Stomach smooth muscle (tissue), 2 donors: ENCODE measurements at regions not wholly inside any gene's neighbourhood (a gene's known extent, or its start where the extent isn't known, plus 50 kb on each side); places are given as distances from the start of the nearest gene placed in this dataset.

Experiments
- H3K27ac ChIP-seq: one replicate; pipeline ENCODE4 v1.7.0; 2013; ENCODE audit warnings: mild to moderate bottlenecking, low read length, inconsistent platforms
- H3K27me3 ChIP-seq, 2 donors: one replicate each; pipeline ENCODE4 v1.7.0; 2013; ENCODE audit warnings: low read length in 2 of 2; ENCODE audit not compliant: insufficient read depth in 2 of 2, control insufficient read depth in 1 of 2
- H3K36me3 ChIP-seq, 2 donors: one replicate each; pipeline ENCODE4 v1.7.0; 2013; ENCODE audit warnings: low read length in 2 of 2; ENCODE audit not compliant: control insufficient read depth in 2 of 2, insufficient read depth in 2 of 2
- H3K4me1 ChIP-seq: one replicate; pipeline ENCODE4 v1.7.0; 2013; ENCODE audit warnings: low read length; ENCODE audit not compliant: control insufficient read depth, insufficient read depth
- H3K4me3 ChIP-seq, 2 donors: one replicate each; pipeline ENCODE4 v1.7.0; 2013; ENCODE audit warnings: low read length in 2 of 2
- H3K9ac ChIP-seq, 2 donors: one replicate each; pipeline ENCODE4 v1.7.0; 2013; ENCODE audit warnings: low read length in 2 of 2, mild to moderate bottlenecking in 1 of 2
- H3K9me3 ChIP-seq, 2 donors: one replicate each; pipeline ENCODE4 v1.7.0; 2013; ENCODE audit warnings: low read length in 2 of 2; ENCODE audit not compliant: control insufficient read depth in 2 of 2
- donor health status: healthy.
- donor health status: Pancreatic carcinoma.

DNA sequence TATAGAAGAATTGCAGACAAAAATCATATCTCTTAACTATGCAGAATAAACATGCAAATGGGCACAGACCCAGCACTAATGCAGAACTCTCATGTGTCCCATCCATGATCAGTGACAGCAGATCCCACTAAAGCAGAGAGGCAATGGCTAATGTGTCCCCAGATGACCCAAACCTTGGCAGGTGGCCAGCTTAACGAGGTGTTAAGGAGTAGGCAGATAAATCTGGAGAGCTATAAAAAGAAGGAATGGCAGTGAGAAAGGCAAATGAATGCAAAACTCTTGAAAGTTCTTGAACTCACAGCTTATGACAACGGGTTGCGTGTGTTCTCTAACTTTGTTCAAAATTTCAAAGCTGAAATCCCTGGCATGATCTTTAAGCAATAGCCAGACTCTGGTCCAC lies 265.4 kb downstream of the RASEF start:
- Histone ChIP-seq H3K36me3 (no peaks in the 10 kb centered on the region), H3K9ac (no peak overlapping the region), H3K9me3 (no peaks in the 10 kb centered on the region), H3K27me3 (no peaks in the 10 kb centered on the region), H3K27ac (no peak overlapping the region), H3K4me3 (no peak overlapping the region), H3K4me1 (no peaks in the 10 kb centered on the region)

DNA sequence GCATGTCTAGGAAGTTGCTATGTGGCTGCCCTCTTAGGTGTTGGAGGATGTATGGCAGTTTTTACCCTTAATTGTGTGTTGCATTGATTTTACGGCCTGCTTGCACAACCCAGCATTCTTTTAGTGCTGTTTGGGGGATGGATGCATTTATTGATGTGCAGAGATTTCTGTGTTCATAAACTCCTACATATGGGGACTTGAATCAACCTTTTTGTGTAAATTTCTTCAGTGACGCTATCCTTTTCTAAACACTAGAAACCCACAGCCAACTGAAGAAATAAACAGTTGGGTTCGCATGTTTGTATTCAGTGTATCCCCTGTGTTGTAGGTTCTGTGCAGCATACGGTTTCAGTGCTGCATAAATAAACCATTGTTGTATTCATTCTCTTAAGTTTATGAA lies 263.7 kb downstream of the RASEF start:
- no peak overlapping the region for H3K4me3 ChIP-seq
- no peaks in the 10 kb centered on the region for H3K4me1 ChIP-seq
- no peaks in the 10 kb centered on the region for H3K9me3 ChIP-seq
- no peak overlapping the region for H3K9ac ChIP-seq
- H3K36me3 ChIP-seq = no peaks in the 10 kb centered on the region
- no peak overlapping the region for H3K27ac ChIP-seq
- no peaks in the 10 kb centered on the region for H3K27me3 ChIP-seq

DNA sequence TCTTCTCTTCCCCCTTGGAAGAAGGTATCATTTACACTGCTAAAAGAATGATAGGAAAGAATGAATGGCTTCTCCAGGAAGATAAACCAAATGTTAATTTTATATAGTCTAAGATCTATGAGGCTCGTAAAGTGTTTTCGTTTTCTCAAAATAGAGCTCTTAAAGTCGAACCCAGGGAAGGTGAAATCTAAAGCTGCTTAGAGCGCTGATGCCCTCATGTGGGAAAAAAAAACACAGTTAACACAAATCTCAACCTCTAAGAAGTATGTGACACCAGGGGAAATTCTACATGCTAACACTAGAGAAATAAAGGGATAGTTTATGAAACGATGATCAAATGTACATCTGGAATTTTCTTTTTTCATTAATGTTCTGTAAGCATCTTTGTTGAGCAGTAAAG lies 257.9 kb downstream of the RASEF start:
- Histone ChIP-seq H3K9ac (no peak overlapping the region), H3K27me3 (no peaks in the 10 kb centered on the region), H3K4me1 (no peaks in the 10 kb centered on the region), H3K36me3 (no peaks in the 10 kb centered on the region), H3K27ac (no peak overlapping the region), H3K4me3 (no peak overlapping the region), H3K9me3 (no peaks in the 10 kb centered on the region)

DNA sequence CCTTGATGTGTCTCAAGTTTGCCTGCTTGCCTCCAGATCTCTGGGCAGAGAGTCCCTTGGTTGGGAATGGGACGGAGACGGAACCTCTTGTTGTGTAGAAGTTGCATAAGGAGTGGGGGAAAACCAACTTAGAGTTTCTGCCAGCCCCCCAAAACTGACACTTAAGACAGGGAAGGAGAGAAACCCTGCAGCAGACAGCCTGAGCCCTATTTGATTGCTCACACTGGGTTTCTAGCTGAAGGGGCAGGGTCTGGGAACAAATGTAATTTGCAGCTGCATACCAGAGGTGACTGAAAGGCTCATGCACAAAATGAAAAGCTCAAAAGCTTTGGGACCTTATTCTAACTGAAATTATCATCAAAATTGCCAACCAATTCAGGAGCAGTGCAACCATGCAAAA lies 254.5 kb downstream of the RASEF start:
- Histone ChIP-seq H3K36me3 (no peaks in the 10 kb centered on the region), H3K9me3 (no peaks in the 10 kb centered on the region), H3K27ac (no peak overlapping the region), H3K4me1 (no peaks in the 10 kb centered on the region), H3K9ac (no peak overlapping the region), H3K27me3 (no peaks in the 10 kb centered on the region), H3K4me3 (no peak overlapping the region)

DNA sequence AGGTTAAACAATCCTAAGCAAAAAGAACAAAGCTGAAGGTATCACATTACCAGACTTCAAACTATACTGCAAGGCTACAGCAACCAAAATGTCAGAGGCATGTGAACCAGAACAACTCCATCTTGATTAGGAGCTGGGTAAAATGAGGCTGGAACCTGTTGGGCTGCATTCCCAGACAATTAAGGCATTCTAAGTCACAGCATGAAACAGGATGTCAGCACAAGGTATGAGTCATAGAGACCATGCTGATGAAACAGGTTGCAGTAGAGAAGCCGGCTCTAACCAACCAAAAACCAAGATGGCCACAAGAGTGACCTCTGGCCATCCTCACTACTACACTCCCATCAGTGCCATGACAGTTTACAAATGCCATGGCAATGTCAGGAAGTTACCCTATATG lies 252.0 kb downstream of the RASEF start:
- H3K4me1 ChIP-seq = no peaks in the 10 kb centered on the region
- H3K27ac ChIP-seq = no peak overlapping the region
- H3K9me3 ChIP-seq = no peaks in the 10 kb centered on the region
- no peaks in the 10 kb centered on the region for H3K36me3 ChIP-seq
- no peaks in the 10 kb centered on the region for H3K27me3 ChIP-seq
- H3K4me3 ChIP-seq = no peak overlapping the region
- no peak overlapping the region for H3K9ac ChIP-seq

DNA sequence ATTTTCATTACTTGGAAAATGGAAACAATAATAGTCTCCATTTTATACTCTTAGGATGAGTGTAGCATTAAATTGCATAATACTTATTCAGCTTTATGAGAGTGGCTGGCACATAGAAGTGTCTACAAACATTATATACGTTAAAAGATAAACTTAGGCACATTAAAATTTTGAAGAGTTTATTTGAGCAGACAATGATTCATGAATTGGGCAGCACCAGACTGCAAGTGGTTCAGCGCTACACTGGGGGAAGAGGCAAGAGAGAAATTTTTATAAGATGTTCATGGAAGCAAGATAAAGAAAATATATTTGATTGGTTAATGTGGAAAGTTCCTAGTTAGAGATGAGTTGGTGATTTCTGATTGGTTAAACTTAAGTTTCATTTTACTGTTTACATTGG lies 243.7 kb downstream of the RASEF start:
- Histone ChIP-seq H3K27me3 (no peaks in the 10 kb centered on the region), H3K4me1 (no peaks in the 10 kb centered on the region), H3K4me3 (no peak overlapping the region), H3K36me3 (no peaks in the 10 kb centered on the region), H3K27ac (no peak overlapping the region), H3K9ac (no peak overlapping the region), H3K9me3 (no peaks in the 10 kb centered on the region)

DNA sequence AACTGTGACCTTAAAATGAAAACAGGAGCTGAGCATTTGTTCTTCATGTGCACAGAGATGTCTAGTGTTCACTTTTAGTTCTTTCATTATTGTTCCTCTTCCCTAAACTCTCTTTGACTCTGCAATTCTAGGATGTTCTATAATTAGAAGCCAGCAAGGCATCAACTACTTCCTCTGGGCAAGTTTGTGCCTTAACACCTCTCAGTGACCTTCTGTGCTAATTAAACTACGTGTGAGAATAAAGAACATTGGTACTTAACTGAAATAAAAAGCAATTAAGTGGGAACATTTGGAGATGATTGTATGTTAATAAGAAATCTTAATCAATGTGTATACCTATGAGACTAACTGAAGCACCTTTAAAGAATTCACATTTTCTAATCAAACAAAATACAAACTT lies 242.8 kb downstream of the RASEF start:
- Histone ChIP-seq H3K9ac (no peak overlapping the region), H3K4me3 (no peak overlapping the region), H3K27ac (no peak overlapping the region), H3K9me3 (no peaks in the 10 kb centered on the region), H3K36me3 (no peaks in the 10 kb centered on the region), H3K4me1 (no peaks in the 10 kb centered on the region), H3K27me3 (no peaks in the 10 kb centered on the region)

DNA sequence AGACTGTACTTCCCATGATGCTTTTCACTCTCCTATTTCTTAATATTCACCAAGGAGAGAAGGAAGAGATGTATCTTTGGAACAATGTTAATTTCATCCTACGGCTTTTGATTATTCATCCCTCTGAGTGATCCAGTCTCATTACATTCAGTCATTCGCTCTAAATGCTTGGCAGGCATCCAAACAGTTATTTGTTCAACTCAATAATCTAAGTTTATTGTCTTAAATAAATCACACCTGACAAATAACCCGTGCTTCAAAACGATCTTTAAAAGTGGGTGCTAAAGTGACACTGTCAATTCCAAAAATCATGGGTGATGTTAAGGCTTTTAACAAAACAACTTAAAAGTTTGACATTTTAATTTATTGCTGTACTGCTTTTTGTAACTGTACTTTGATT lies 233.1 kb downstream of the RASEF start:
- Histone ChIP-seq H3K27ac (no peak overlapping the region), H3K27me3 (no peaks in the 10 kb centered on the region), H3K9ac (no peak overlapping the region), H3K9me3 (no peaks in the 10 kb centered on the region), H3K4me1 (no peaks in the 10 kb centered on the region), H3K4me3 (no peak overlapping the region), H3K36me3 (no peaks in the 10 kb centered on the region)

DNA sequence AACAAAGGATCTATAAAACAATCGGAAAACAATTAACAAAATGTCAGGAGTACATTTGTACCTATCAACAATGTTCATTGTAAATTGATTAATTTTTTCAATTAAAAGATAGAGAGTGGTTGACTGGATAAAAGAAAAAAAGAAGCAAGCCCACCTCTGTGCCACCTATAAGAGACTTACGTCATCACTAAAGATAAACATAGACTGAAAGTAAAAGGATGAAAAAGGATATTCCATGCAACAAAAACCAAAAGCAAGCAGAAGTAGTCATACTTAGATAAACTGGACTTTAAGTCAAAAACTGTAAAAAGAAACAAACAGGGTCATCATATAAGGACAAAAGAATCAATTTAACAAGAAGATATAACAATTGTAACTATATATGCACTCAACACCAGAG lies 197.4 kb downstream of the RASEF start:
- Histone ChIP-seq H3K9ac (no peak overlapping the region), H3K36me3 (no peaks in the 10 kb centered on the region), H3K9me3 (peaks cover 0 to 2% of the 10 kb centered on the region in 2 donors), H3K4me1 (no peaks in the 10 kb centered on the region), H3K27ac (no peak overlapping the region), H3K27me3 (no peaks in the 10 kb centered on the region), H3K4me3 (no peak overlapping the region)

DNA sequence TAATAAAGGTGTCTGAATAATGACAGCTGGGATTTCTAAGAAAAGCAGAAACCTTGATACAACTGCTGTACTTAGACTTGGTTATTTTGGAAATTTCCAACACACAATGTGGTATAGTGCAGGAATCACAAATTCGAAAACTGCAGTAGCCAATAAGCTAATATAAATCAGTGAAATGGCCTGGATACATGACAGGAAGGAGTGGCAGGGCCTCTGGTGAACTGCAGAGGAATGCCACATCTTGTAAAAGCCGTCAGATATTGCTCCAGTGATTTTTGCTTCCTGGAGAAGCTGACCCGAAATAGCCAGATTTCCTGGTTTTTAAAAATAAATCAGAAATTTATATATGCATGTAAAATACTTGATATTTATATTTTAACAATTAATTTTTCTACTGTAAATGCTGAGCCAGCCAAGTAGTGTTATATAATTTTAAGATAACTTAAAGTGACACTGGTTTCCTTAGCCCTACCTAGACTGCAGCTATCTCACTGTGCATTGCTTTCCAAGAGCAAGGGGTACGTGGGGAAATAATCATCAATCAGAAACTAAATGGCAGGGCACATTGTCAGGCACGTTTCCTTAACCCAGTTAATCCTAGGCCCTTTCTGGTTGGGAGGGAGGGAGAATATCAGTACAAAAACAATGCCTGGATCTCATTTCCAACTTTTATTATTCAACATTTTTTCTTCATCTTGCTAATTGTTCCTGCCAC lies 182.4 kb downstream of the RASEF start:
- H3K9ac ChIP-seq = no peak overlapping the region
- H3K4me3 ChIP-seq = no peak overlapping the region
- no peak overlapping the region for H3K27ac ChIP-seq
- H3K36me3 ChIP-seq = no peaks in the 10 kb centered on the region
- no peaks in the 10 kb centered on the region for H3K27me3 ChIP-seq
- H3K4me1 ChIP-seq = no peaks in the 10 kb centered on the region
- H3K9me3 ChIP-seq = no peaks in the 10 kb centered on the region

DNA sequence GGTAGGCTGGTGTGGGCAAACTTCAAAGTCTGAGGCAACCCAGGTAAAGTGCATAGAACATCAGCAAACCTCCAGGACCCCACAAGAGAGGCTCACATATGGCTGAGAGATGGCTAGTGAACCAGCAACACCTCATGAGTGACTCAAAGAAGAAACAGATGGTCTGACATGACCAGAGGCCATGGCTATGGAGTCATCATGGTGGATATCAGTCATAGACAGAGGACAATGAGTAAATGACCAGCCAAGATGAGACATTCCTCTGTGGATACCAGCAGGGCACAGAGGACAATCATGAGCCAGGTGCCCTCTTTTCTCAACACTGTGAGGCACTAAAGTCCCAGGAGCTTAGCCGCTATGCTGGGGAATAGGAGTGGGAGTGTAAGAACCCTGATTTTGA lies 180.8 kb downstream of the RASEF start:
- H3K9ac ChIP-seq = no peak overlapping the region
- H3K27ac ChIP-seq = no peak overlapping the region
- H3K4me3 ChIP-seq = no peak overlapping the region
- H3K4me1 ChIP-seq = no peaks in the 10 kb centered on the region
- no peaks in the 10 kb centered on the region for H3K36me3 ChIP-seq
- H3K9me3 ChIP-seq = no peaks in the 10 kb centered on the region
- H3K27me3 ChIP-seq = no peaks in the 10 kb centered on the region
